NCI-H2107 treated with DMSO at 0.1 percent for 48 hours (cell line): ENCODE measurements at regions not wholly inside any gene's neighbourhood (a gene's known extent, or its start where the extent isn't known, plus 50 kb on each side); places are given as distances from the start of the nearest gene placed in this dataset.

Experiments
- DNase-seq: peaks from one replicate; lab custom pipeline; 2025; ENCODE audit not compliant: unreplicated experiment; lab: John Stamatoyannopoulos, UW

GRCh38 chr3:80239301-80239700, 471.5 kb upstream of the ROBO1 start:
- no peak for DNase-seq

- DNase-seq, result no peak
Measured at GRCh38 chr3:80238606-80239005, 470.8 kb upstream of the ROBO1 start.

GRCh38 chr3:80238152-80238551, 470.4 kb upstream of the ROBO1 start:
- DNase-seq, result no peak

GRCh38 chr3:80234706-80235105, 466.9 kb upstream of the ROBO1 start:
- DNase-seq, result no peak

- DNase-seq, result no peak
Measured at GRCh38 chr3:80233576-80233975, 465.8 kb upstream of the ROBO1 start.

- no peak for DNase-seq
Measured at GRCh38 chr3:80232760-80233159, 465.0 kb upstream of the ROBO1 start.

GRCh38 chr3:80230962-80231361, 463.2 kb upstream of the ROBO1 start:
- no peak for DNase-seq

GRCh38 chr3:80227216-80227615, 459.4 kb upstream of the ROBO1 start:
- DNase-seq, result no peak

GRCh38 chr3:80215191-80215590, 447.4 kb upstream of the ROBO1 start:
- no peak for DNase-seq

- DNase-seq, result peak; percentile 77
Measured at GRCh38 chr3:80213086-80213485, 445.3 kb upstream of the ROBO1 start.

- DNase-seq, result no peak
Measured at GRCh38 chr3:80192936-80193335, 425.1 kb upstream of the ROBO1 start.

GRCh38 chr3:80190051-80190450, 422.3 kb upstream of the ROBO1 start:
- DNase-seq, result no peak

GRCh38 chr3:80187981-80188380, 420.2 kb upstream of the ROBO1 start:
- DNase-seq, result peak; percentile 34

- no peak for DNase-seq
Measured at GRCh38 chr3:80159990-80160506, 392.2 kb upstream of the ROBO1 start.

GRCh38 chr3:80158332-80158731, 390.5 kb upstream of the ROBO1 start:
- DNase-seq, result no peak

GRCh38 chr3:80157546-80157945, 389.7 kb upstream of the ROBO1 start:
- no peak for DNase-seq

GRCh38 chr3:80152692-80153091, 384.9 kb upstream of the ROBO1 start:
- no peak for DNase-seq

- no peak for DNase-seq
Measured at GRCh38 chr3:80142714-80143113, 374.9 kb upstream of the ROBO1 start.

- DNase-seq, result no peak
Measured at GRCh38 chr3:80141557-80141956, 373.8 kb upstream of the ROBO1 start.

- no peak for DNase-seq
Measured at GRCh38 chr3:80116281-80116680, 348.5 kb upstream of the ROBO1 start.

- DNase-seq, result no peak
Measured at GRCh38 chr3:80114694-80115093, 346.9 kb upstream of the ROBO1 start.

GRCh38 chr3:80113331-80113730, 345.5 kb upstream of the ROBO1 start:
- DNase-seq, result no peak

- DNase-seq, result no peak
Measured at GRCh38 chr3:80099559-80100066, 331.8 kb upstream of the ROBO1 start.

- DNase-seq, result no peak
Measured at GRCh38 chr3:80097674-80098073, 329.9 kb upstream of the ROBO1 start.
